ENCODE measurements at regions not wholly inside any gene's neighbourhood (a gene's known extent, or its start where the extent isn't known, plus 50 kb on each side); places are given as distances from the start of the nearest gene placed in this dataset.

DNA sequence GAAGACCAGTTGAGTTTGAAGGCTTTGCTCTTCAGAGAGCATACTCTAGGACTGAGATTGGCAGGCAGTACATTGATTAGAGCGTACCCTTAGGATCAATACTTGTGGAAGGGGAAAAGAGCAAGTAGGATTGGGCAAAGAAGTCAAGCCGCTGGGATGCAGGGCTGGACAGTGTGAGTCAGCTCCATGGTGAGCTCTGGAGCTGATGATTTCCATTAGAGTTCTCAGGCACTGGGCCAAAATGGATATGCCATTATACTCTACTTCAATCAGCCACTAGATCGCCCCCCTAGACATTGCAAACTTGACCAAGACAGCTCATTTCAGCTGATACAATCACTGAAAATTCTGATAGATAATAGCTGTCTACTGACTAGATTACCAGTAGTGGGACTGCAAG is 432.7 kb upstream of the ALCAM start:
- TF ChIP-seq POLR2A (IDR thresholded peaks at IDR 0.05; ENCODE audit: low read length) (no peak), GATA1 (IDR thresholded peaks at IDR 0.05; ENCODE audit: low read depth, low read length) (no peak)
